8988T (cell line): ENCODE measurements at regions not wholly inside any gene's neighbourhood (a gene's known extent, or its start where the extent isn't known, plus 50 kb on each side); places are given as distances from the start of the nearest gene placed in this dataset.

ENCODE experiments used
- DNase-seq: peaks from one replicate; pipeline ENCODE4 v3.0.0; 2011

- DNase-seq = no peak
Observed at GRCh38 chr15:95857758-95858157, 472.7 kb upstream of the NR2F2 start.

- no peak for DNase-seq
Observed at GRCh38 chr15:95860406-95860805, 470.1 kb upstream of the NR2F2 start.

GRCh38 chr15:95864467-95864886 is 466.0 kb upstream of the NR2F2 start:
- no peak for DNase-seq

- no peak for DNase-seq
Observed at GRCh38 chr15:95865330-95865739, 465.2 kb upstream of the NR2F2 start.

GRCh38 chr15:95866711-95867440 is 463.6 kb upstream of the NR2F2 start:
- DNase-seq = no peak

GRCh38 chr15:95868450-95868849 is 462.1 kb upstream of the NR2F2 start:
- no peak for DNase-seq

- no peak for DNase-seq
Observed at GRCh38 chr15:95868970-95869369, 461.5 kb upstream of the NR2F2 start.

- DNase-seq = no peak
Observed at GRCh38 chr15:95869920-95870319, 460.6 kb upstream of the NR2F2 start.

- no peak for DNase-seq
Observed at GRCh38 chr15:95872366-95872771, 458.1 kb upstream of the NR2F2 start.

GRCh38 chr15:95874637-95875036 is 455.9 kb upstream of the NR2F2 start:
- no peak for DNase-seq

GRCh38 chr15:95875121-95875643 is 455.3 kb upstream of the NR2F2 start:
- no peak for DNase-seq

- DNase-seq = no peak
Observed at GRCh38 chr15:95880031-95880570, 450.4 kb upstream of the NR2F2 start.

GRCh38 chr15:95880630-95881029 is 449.9 kb upstream of the NR2F2 start:
- DNase-seq = no peak

GRCh38 chr15:95883064-95883463 is 447.4 kb upstream of the NR2F2 start:
- no peak for DNase-seq

GRCh38 chr15:95884276-95884675 is 446.2 kb upstream of the NR2F2 start:
- no peak for DNase-seq

GRCh38 chr15:95887666-95888390 is 442.7 kb upstream of the NR2F2 start:
- no peak for DNase-seq

- no peak for DNase-seq
Observed at GRCh38 chr15:95888762-95889161, 441.7 kb upstream of the NR2F2 start.

- DNase-seq = no peak
Observed at GRCh38 chr15:95894407-95894956, 436.0 kb upstream of the NR2F2 start.

GRCh38 chr15:95895508-95895907 is 435.0 kb upstream of the NR2F2 start:
- DNase-seq = no peak

- DNase-seq = no peak
Observed at GRCh38 chr15:95897651-95898050, 432.8 kb upstream of the NR2F2 start.

- DNase-seq = no peak
Observed at GRCh38 chr15:95898761-95899160, 431.7 kb upstream of the NR2F2 start.

- no peak for DNase-seq
Observed at GRCh38 chr15:95901271-95901670, 429.2 kb upstream of the NR2F2 start.

- no peak for DNase-seq
Observed at GRCh38 chr15:95902606-95903005, 427.9 kb upstream of the NR2F2 start.

GRCh38 chr15:95903352-95903751 is 427.1 kb upstream of the NR2F2 start:
- no peak for DNase-seq
